Right atrium auricular region (tissue), 2 donors: ENCODE measurements at regions not wholly inside any gene's neighbourhood (a gene's known extent, or its start where the extent isn't known, plus 50 kb on each side); places are given as distances from the start of the nearest gene placed in this dataset.
A peak's percentile ranks its signal among the peaks of the same experiment; 100 is the strongest.

Source experiments
- DNase-seq: peaks from one replicate; pipeline ENCODE4 v3.0.0-alpha.2; 2019; ENCODE audit warnings: low spot score
- H3K27ac ChIP-seq, 2 donors: fragments of 200-600 bp; sonication (generic); 1 replicate in 1 of 2; 2 replicates in 1 of 2; pipeline ENCODE4 v1.5.1; 2016 to 2019
- H3K27me3 ChIP-seq, 2 donors: fragments of 200-600 bp; sonication (generic); one replicate each; pipeline versions ENCODE4 v1.5.1 to v1.6.0; 2017 to 2019
- H3K36me3 ChIP-seq: fragments of 200-600 bp; sonication (generic); one replicate; pipeline ENCODE4 v1.5.1; 2016
- H3K4me1 ChIP-seq, 2 donors: fragments of 200-600 bp; sonication (generic); one replicate each; pipeline versions ENCODE4 v1.5.1 to v1.6.0; 2017 to 2019
- H3K4me3 ChIP-seq, 2 donors: fragments of 200-600 bp; sonication (generic); 1 replicate in 1 of 2; 2 replicates in 1 of 2; pipeline ENCODE4 v1.5.1; 2017 to 2019; ENCODE audit warnings: mild to moderate bottlenecking in 1 of 2, moderate library complexity in 1 of 2
- H3K9me3 ChIP-seq, 2 donors: fragments of 200-600 bp; sonication (generic); one replicate each; pipeline ENCODE4 v1.5.1; 2019
- CTCF ChIP-seq, 2 donors: fragments of 200-600 bp; sonication (generic); IDR thresholded peaks; one replicate each; pipeline ENCODE4 v1.5.1; 2019; ENCODE audit warnings: antibody characterized with exemption in 2 of 2

DNA sequence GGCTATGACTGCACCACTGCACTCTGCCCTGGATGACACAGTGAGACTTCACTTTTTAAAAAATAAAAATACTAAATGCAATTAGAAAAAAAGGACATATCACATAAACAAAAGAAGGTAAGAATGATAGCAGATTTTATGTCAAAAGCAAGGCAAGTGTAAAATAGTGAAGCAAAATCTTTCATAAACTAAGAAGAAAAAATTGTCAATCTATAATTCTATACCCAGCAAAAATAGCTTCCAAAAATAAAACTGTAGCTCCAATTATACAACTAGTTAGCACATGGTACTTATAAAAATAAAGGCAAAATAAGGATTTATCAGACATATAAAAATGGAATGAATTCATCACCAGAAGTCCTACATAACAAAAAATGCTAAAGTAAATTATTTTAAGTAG lies 85.4 kb upstream of the SVIL start:
- Histone ChIP-seq H3K36me3 (no peaks in the 10 kb centered on the region), H3K9me3 (peaks cover 0 to 11% of the 10 kb centered on the region in 2 donors), H3K27me3 (no peaks in the 10 kb centered on the region), H3K4me3 (no peak overlapping the region), H3K4me1 (peaks cover 0 to 21% of the 10 kb centered on the region in 2 donors), H3K27ac (no peak overlapping the region)
- no peak for DNase-seq
- no peak for TF ChIP-seq CTCF (IDR thresholded peaks at IDR 0.05)

- DNase-seq = no peak
- H3K27ac ChIP-seq = no peak overlapping the region
Observed at GRCh38 chr10:29719281-29719675, 84.5 kb upstream of the SVIL start.

DNA sequence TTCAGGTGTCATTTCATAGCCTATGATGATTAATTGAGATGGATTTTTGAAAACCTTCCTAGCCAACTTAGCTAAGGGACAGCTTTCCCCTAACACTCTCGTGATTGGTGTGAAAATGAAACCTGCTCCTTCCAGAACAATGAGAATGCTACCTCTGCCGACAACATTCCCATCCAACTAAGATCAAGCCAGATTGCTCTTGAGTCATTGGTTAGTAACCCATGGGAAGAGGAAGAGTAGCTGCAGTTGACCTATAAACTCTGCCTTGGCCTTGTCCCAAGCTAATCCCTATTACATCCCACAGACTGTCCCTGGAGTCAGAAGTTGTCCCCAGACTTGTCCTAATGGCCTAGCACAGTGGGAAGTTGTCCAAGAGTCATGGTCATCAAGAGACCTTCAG lies 80.5 kb upstream of the SVIL start:
- Histone ChIP-seq H3K27me3 (no peaks in the 10 kb centered on the region), H3K9me3 (peaks cover 0 to 8% of the 10 kb centered on the region in 2 donors), H3K4me1 (peaks cover 0 to 15% of the 10 kb centered on the region in 2 donors), H3K36me3 (no peaks in the 10 kb centered on the region), H3K27ac (no peak overlapping the region), H3K4me3 (no peak overlapping the region)
- TF ChIP-seq CTCF (IDR thresholded peaks at IDR 0.05) = no peak
- no peak for DNase-seq

More at GRCh38 chr10:29719281-29719675, 84.5 kb upstream of the SVIL start:
- Histone ChIP-seq H3K4me3 (no peak overlapping the region), H3K4me1 (peaks cover 0 to 15% of the 10 kb centered on the region in 2 donors), H3K9me3 (peaks cover 0 to 11% of the 10 kb centered on the region in 2 donors), H3K27me3 (no peaks in the 10 kb centered on the region), H3K36me3 (no peaks in the 10 kb centered on the region)
- TF ChIP-seq CTCF (IDR thresholded peaks at IDR 0.05) = no peak

DNA sequence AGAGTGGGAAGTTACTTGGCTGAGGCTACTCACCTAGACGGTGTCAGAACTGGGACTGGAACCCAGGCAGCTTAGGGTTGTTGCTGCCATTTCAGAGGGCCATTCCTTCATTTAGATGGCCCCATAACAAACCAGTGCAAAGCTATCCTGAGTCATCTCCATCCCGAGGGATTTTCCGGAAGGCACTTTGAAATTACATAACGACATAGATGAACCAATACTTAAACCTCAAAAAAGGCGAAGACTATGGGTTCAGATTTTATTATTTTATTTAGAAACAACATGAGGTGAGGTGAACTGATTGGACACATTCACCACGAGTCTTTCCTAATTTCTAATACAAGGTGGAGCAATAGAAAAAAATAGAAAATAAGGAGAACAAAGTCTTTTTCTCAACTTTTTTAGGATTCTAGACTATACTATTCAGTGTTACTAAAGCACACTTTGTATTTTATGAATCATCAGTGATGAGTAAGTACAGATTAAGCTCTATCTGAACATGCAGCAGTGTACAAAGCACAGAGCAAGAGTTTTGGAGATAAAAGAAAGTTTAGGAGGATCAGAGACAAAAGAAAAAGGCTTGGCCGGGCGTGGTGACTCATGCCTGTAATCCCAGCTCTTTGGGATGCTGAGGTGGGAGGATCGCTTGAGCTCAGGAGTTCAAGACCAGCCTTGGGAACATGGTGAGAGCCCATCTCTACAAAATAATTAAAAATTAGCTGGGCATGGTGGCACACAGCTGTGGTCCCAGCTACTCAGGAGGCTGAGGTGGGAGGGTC lies 79.5 kb upstream of the SVIL start:
- peak overlapping the region in 1 of 2 donors; percentile 7 for H3K27ac ChIP-seq

GRCh38 chr10:29713450-29713849 lies 78.7 kb upstream of the SVIL start:
- H3K27ac ChIP-seq = no peak overlapping the region
- H3K4me1 ChIP-seq = peaks cover 0 to 6% of the 10 kb centered on the region in 2 donors

More for the DNA sequence above, 79.5 kb upstream of the SVIL start:
- Histone ChIP-seq H3K4me1 (peaks cover 0 to 14% of the 10 kb centered on the region in 2 donors), H3K4me3 (no peak overlapping the region), H3K9me3 (no peaks in the 10 kb centered on the region), H3K36me3 (no peaks in the 10 kb centered on the region), H3K27me3 (no peaks in the 10 kb centered on the region)
- no peak for DNase-seq
- no peak for TF ChIP-seq CTCF (IDR thresholded peaks at IDR 0.05)

More at GRCh38 chr10:29713450-29713849, 78.7 kb upstream of the SVIL start:
- Histone ChIP-seq H3K27me3 (no peaks in the 10 kb centered on the region), H3K36me3 (no peaks in the 10 kb centered on the region), H3K4me3 (no peak overlapping the region), H3K9me3 (no peaks in the 10 kb centered on the region)
- TF ChIP-seq CTCF (IDR thresholded peaks at IDR 0.05) = no peak
- DNase-seq = no peak
